VCaP (cell line): ENCODE measurements at regions not wholly inside any gene's neighbourhood (a gene's known extent, or its start where the extent isn't known, plus 50 kb on each side); places are given as distances from the start of the nearest gene placed in this dataset.

Experiments used
- H3K27ac ChIP-seq: fragments of 450-650 bp; 2 replicates; pipeline ENCODE4 v1.5.1; 2017
- CTCF ChIP-seq: fragments of 450-650 bp; conservative IDR thresholded peaks from 2 replicates; pipeline ENCODE4 v1.5.1; 2017; ENCODE audit warnings: mild to moderate bottlenecking, moderate library complexity

GRCh38 chr17:54029986-54030385 lies 207.3 kb downstream of the KIF2B start:
- H3K27ac ChIP-seq, result no peak overlapping the region
- no peak for TF ChIP-seq CTCF

GRCh38 chr17:54046570-54046969 lies 223.8 kb downstream of the KIF2B start:
- no peak overlapping the region for H3K27ac ChIP-seq
- no peak for TF ChIP-seq CTCF

- no peak for TF ChIP-seq CTCF
- H3K27ac ChIP-seq, result no peak overlapping the region
Measured at GRCh38 chr17:54063639-54064038, 240.9 kb downstream of the KIF2B start.

- no peak for TF ChIP-seq CTCF
- no peak overlapping the region for H3K27ac ChIP-seq
Measured at GRCh38 chr17:54085020-54085419, 262.3 kb downstream of the KIF2B start.

- no peak for TF ChIP-seq CTCF
- no peak overlapping the region for H3K27ac ChIP-seq
Measured at GRCh38 chr17:54085934-54086333, 263.2 kb downstream of the KIF2B start.

- TF ChIP-seq CTCF, result no peak
- H3K27ac ChIP-seq, result no peak overlapping the region
Measured at GRCh38 chr17:54096216-54096615, 273.5 kb downstream of the KIF2B start.

- H3K27ac ChIP-seq, result no peak overlapping the region
- TF ChIP-seq CTCF, result no peak
Measured at GRCh38 chr17:54099221-54099620, 276.5 kb downstream of the KIF2B start.

- no peak overlapping the region for H3K27ac ChIP-seq
- TF ChIP-seq CTCF, result no peak
Measured at GRCh38 chr17:54102246-54102645, 279.5 kb downstream of the KIF2B start.
